Stomach (tissue), 4 donors: ENCODE measurements at regions not wholly inside any gene's neighbourhood (a gene's known extent, or its start where the extent isn't known, plus 50 kb on each side); places are given as distances from the start of the nearest gene placed in this dataset.

Experiments used
- POLR2A ChIP-seq, 4 donors: fragments of 450-650 bp; IDR thresholded peaks; one replicate each; pipeline ENCODE4 v1.6.1; 2016; ENCODE audit warnings: antibody characterized with exemption in 4 of 4, control low read depth in 2 of 4, mild to moderate bottlenecking in 1 of 4, moderate library complexity in 1 of 4
- TF ChIP-seq, protein P1 (sequence below), 7 experiments: fragments of 450-650 bp in 4 of 7; fragments of 200-600 bp in 3 of 7; sonication (generic) in 3 of 7; IDR thresholded peaks; one replicate each; pipeline ENCODE4 v1.5.1; 2016 to 2019; ENCODE audit warnings: antibody characterized with exemption in 7 of 7, control low read depth in 2 of 7, mild to moderate bottlenecking in 1 of 7

DNA sequence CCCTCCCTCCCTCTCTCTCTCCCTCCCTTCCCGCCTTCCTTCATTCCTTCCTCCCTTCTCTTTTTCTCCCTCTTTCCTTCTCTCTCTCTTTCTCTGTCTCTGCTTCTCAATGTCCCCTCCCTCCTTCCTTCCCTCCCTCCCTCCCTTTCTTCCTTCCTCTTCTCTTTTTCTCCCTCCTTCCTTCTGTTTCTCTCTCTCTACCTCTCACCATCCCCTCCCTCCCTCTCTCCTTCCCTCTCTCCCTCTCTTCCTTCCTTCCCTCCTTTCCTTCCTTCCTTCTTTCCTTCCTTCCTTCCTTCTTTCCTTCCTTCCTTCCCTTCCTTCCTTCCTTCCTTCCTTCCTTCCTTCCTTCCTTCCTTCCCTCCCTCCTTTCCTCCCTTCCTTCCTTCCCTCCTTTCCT, 504.6 kb downstream of the EPHA3 start:
- no peak for TF ChIP-seq POLR2A (IDR thresholded peaks at IDR 0.05)
- TF ChIP-seq, protein P1, sequence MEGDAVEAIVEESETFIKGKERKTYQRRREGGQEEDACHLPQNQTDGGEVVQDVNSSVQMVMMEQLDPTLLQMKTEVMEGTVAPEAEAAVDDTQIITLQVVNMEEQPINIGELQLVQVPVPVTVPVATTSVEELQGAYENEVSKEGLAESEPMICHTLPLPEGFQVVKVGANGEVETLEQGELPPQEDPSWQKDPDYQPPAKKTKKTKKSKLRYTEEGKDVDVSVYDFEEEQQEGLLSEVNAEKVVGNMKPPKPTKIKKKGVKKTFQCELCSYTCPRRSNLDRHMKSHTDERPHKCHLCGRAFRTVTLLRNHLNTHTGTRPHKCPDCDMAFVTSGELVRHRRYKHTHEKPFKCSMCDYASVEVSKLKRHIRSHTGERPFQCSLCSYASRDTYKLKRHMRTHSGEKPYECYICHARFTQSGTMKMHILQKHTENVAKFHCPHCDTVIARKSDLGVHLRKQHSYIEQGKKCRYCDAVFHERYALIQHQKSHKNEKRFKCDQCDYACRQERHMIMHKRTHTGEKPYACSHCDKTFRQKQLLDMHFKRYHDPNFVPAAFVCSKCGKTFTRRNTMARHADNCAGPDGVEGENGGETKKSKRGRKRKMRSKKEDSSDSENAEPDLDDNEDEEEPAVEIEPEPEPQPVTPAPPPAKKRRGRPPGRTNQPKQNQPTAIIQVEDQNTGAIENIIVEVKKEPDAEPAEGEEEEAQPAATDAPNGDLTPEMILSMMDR (IDR thresholded peaks at IDR 0.05), result no peak
